NB4 (cell line): ENCODE measurements at regions not wholly inside any gene's neighbourhood (a gene's known extent, or its start where the extent isn't known, plus 50 kb on each side); places are given as distances from the start of the nearest gene placed in this dataset.

Experiments used
- DNase-seq: peaks from one replicate; pipeline ENCODE4 v3.0.0; 2010; ENCODE audit warnings: low read depth
- H3K4me3 ChIP-seq: one replicate; pipeline ENCODE4 v1.5.1; 2011; ENCODE audit warnings: mild to moderate bottlenecking, low read depth, low read length, moderate library complexity
- CTCF ChIP-seq: IDR thresholded peaks from one replicate; pipeline ENCODE4 v1.5.1; 2012; ENCODE audit warnings: low read depth, low read length
- MAX ChIP-seq: IDR thresholded peaks from 2 replicates; pipeline ENCODE4 v1.6.1; 2011; ENCODE audit warnings: low read depth, low read length
- MYC ChIP-seq: IDR thresholded peaks from 2 replicates; pipeline ENCODE4 v1.6.1; 2011; ENCODE audit warnings: low read depth, low read length
- POLR2A ChIP-seq: IDR thresholded peaks from 2 replicates; pipeline ENCODE4 v1.6.1; 2011; ENCODE audit warnings: mild to moderate bottlenecking; ENCODE audit not compliant: insufficient read length; ENCODE audit errors: extremely low read depth

GRCh38 chr6:1007159-1007558 is 304.7 kb upstream of the FOXQ1 start:
- TF ChIP-seq POLR2A (no peak), MAX (no peak), CTCF (no peak), MYC (no peak)
- DNase-seq: no peak
- no peak overlapping the region for H3K4me3 ChIP-seq

- no peak overlapping the region for H3K4me3 ChIP-seq
- TF ChIP-seq POLR2A (no peak), CTCF (no peak), MAX (no peak), MYC (no peak)
- DNase-seq: no peak
Observed at GRCh38 chr6:1004885-1005630, 306.8 kb upstream of the FOXQ1 start.

- no peak for TF ChIP-seq CTCF
- no peak for TF ChIP-seq POLR2A
- no peak for TF ChIP-seq MYC
- H3K4me3 ChIP-seq: no peak overlapping the region
- no peak for DNase-seq
Observed at GRCh38 chr6:1003394-1004160, 308.3 kb upstream of the FOXQ1 start.

- no peak overlapping the region for H3K4me3 ChIP-seq
- no peak for DNase-seq
- no peak for TF ChIP-seq MYC
- TF ChIP-seq CTCF: no peak
- no peak for TF ChIP-seq MAX
- no peak for TF ChIP-seq POLR2A
Observed at GRCh38 chr6:1002989-1003388, 308.9 kb upstream of the FOXQ1 start.

GRCh38 chr6:1001655-1002349 is 308.9 kb upstream of the EXOC2 start:
- TF ChIP-seq POLR2A (no peak), MAX (no peak), MYC (no peak), CTCF (no peak)
- DNase-seq: no peak
- H3K4me3 ChIP-seq: no peak overlapping the region
